Heart left ventricle (tissue), 13 donors: ENCODE measurements at regions not wholly inside any gene's neighbourhood (a gene's known extent, or its start where the extent isn't known, plus 50 kb on each side); places are given as distances from the start of the nearest gene placed in this dataset.

ENCODE experiments used
- CTCF ChIP-seq, 12 donors: fragments of 200-600 bp; sonication (generic) in 4 of 12; IDR thresholded peaks; one replicate each; pipeline versions ENCODE4 v1.5.0 to v1.8.0; 2018 to 2022; ENCODE audit warnings: antibody characterized with exemption in 12 of 12, mild to moderate bottlenecking in 5 of 12
- POLR2A ChIP-seq, 2 donors: fragments of 450-650 bp; IDR thresholded peaks; one replicate each; pipeline ENCODE4 v1.6.1; 2017; ENCODE audit warnings: antibody characterized with exemption in 2 of 2, mild to moderate bottlenecking in 2 of 2, moderate library complexity in 2 of 2
- donor health status: ischemic (EF 13 %, LVEDD 7.1; RV severe dilation, severe dysfunction).
- donor health status: DM: no; HTN: yes; CAD: no.
- donor health status: DM: no; HTN: no; CAD: no.
- donor health status: ischemic (EF 25% LVEDD 6.9; RV normal size, moderate dysfunction).
- donor health status: ischemic (EF 25% LVEDD 5.7; RV mildly dilated, moderate dysfunction).
- donor health status: ischemic (EF 35%, LVEDD 5.7; RV mildly dilated, moderate dysfunction).
- donor health status: nonischemic (EF 11% LVEDD 7.7; RV severe dilation, severe dysfunction).
- donor health status: DM: yes; HTN: yes; CAD: no.
- donor health status: PGD.
- donor health status: ischemic (EF 29% LVEDD 5.4; RV normal size, mild dysfunction).
- donor health status: nonischemic (EF 23%, LVEDD 6.1; RV moderate dilation, normal function).

- TF ChIP-seq CTCF (IDR thresholded peaks at IDR 0.05) (no peak), POLR2A (IDR thresholded peaks at IDR 0.05) (no peak)
Measured at GRCh38 chr11:127844876-127845275, 742.5 kb downstream of the ETS1 start.
